ENCODE measurements at regions not wholly inside any gene's neighbourhood (a gene's known extent, or its start where the extent isn't known, plus 50 kb on each side); places are given as distances from the start of the nearest gene placed in this dataset.

DNA sequence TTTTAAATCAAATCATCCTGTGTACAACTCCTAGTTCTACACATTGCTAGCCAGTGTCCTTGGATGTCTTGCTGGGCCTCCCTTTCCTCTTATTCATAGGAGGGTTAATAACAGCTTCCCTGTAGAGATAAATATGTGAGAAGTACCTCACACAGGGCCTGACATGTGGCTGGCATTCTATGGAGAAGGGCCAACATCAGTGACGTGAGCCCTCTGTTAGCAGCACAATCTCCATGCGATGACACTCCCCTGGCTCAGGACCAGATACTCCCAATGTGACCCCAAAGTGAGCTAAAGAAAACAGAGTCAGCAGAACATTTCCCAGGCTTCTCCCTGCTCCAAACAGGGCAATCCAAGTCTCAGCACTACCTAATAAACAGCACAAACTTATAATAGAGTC, 818.4 kb downstream of the DIAPH3 start:
- 0 out of 2 replicates have a peak, but pooled peaks cover 7% of the 10 kb centered on the region for H3K9me2 ChIP-seq (ENCODE audit: insufficient read depth)
- H3F3A ChIP-seq (replicated peaks; ENCODE audit: low read depth): no peaks in the 10 kb centered on the region
- Mint-ChIP-seq H3K4me1 (no peaks in the 10 kb centered on the region; the same call in 1 of the 3 replicates), H3K27ac (no peak overlapping the region), H3K36me3 (ENCODE audit: low read depth) (no peaks in the 10 kb centered on the region), H3K9me3 (no peaks in the 10 kb centered on the region), H3K4me3 (no peak overlapping the region), H3K27me3 (ENCODE audit: insufficient read depth, low read depth, poor library complexity) (peaks cover 2% of the 10 kb centered on the region)
- ATAC-seq: no peak
- no peaks in the 10 kb centered on the region for H3K36me3 ChIP-seq (ENCODE audit: insufficient read depth)
- H2AFZ ChIP-seq: peak overlapping the region; percentile 24; the same call in 1 of the 2 replicates
- H3K79me2 ChIP-seq (replicated peaks; ENCODE audit: insufficient read depth): no peaks in the 10 kb centered on the region
- no peak overlapping the region for H3K4me3 ChIP-seq
- TF ChIP-seq ETS1 (IDR thresholded peaks at IDR 0.05) (no peak), ZNF114 (CRISPR knock-in tag; IDR thresholded peaks at IDR 0.05) (no peak), NANOG (IDR thresholded peaks at IDR 0.05; ENCODE audit: borderline replicate concordance) (no peak), JUNB (IDR thresholded peaks at IDR 0.05; ENCODE audit: unreplicated experiment) (no peak), EZH2 (IDR thresholded peaks at IDR 0.05; ENCODE audit: low read depth, unreplicated experiment) (no peak), ZNF331 (CRISPR knock-in tag; IDR thresholded peaks at IDR 0.05; ENCODE audit: low read depth) (no peak), CTCF (conservative IDR thresholded peaks at IDR 0.05; ENCODE audit: low read depth in 2 of 2) (no peak), ZNF462 (CRISPR knock-in tag; IDR thresholded peaks at IDR 0.05) (no peak), CREB1 (CRISPR knock-in tag; IDR thresholded peaks at IDR 0.05; ENCODE audit: low read depth) (no peak), EZH2phosphoT487 (IDR thresholded peaks at IDR 0.05; ENCODE audit: unreplicated experiment) (no peak), POLR2AphosphoS5 (IDR thresholded peaks at IDR 0.05; ENCODE audit: low read depth) (no peak), STAT1 (IDR thresholded peaks at IDR 0.05; ENCODE audit: unreplicated experiment) (no peak)
- TF ChIP-seq, protein P1, sequence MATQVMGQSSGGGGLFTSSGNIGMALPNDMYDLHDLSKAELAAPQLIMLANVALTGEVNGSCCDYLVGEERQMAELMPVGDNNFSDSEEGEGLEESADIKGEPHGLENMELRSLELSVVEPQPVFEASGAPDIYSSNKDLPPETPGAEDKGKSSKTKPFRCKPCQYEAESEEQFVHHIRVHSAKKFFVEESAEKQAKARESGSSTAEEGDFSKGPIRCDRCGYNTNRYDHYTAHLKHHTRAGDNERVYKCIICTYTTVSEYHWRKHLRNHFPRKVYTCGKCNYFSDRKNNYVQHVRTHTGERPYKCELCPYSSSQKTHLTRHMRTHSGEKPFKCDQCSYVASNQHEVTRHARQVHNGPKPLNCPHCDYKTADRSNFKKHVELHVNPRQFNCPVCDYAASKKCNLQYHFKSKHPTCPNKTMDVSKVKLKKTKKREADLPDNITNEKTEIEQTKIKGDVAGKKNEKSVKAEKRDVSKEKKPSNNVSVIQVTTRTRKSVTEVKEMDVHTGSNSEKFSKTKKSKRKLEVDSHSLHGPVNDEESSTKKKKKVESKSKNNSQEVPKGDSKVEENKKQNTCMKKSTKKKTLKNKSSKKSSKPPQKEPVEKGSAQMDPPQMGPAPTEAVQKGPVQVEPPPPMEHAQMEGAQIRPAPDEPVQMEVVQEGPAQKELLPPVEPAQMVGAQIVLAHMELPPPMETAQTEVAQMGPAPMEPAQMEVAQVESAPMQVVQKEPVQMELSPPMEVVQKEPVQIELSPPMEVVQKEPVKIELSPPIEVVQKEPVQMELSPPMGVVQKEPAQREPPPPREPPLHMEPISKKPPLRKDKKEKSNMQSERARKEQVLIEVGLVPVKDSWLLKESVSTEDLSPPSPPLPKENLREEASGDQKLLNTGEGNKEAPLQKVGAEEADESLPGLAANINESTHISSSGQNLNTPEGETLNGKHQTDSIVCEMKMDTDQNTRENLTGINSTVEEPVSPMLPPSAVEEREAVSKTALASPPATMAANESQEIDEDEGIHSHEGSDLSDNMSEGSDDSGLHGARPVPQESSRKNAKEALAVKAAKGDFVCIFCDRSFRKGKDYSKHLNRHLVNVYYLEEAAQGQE (IDR thresholded peaks at IDR 0.05; ENCODE audit: unreplicated experiment): no peak
- no peak overlapping the region for H3K4me2 ChIP-seq
- H3K4me1 ChIP-seq (ENCODE audit: insufficient read depth): no peaks in the 10 kb centered on the region
- H3K27ac ChIP-seq (ENCODE audit: low read depth): no peak overlapping the region
- H3K27me3 ChIP-seq (ENCODE audit: insufficient read depth): no peaks in the 10 kb centered on the region
- no peaks in the 10 kb centered on the region for H4K20me1 ChIP-seq (replicated peaks; ENCODE audit: insufficient read depth)
- no peak for DNase-seq (ENCODE audit: low spot score)

Data from GM23338 (cell line).